Neural cell (in vitro differentiated cells): ENCODE measurements at regions not wholly inside any gene's neighbourhood (a gene's known extent, or its start where the extent isn't known, plus 50 kb on each side); places are given as distances from the start of the nearest gene placed in this dataset.

Experiments used
- H2AFZ ChIP-seq: fragments of 200-600, 300-800 bp; sonication (generic), shearing (Covaris generic); 2 replicates; pipeline ENCODE4 v1.6.0; 2014; ENCODE audit warnings: low read depth, mild to moderate bottlenecking, antibody characterized with exemption, low read length, moderate library complexity
- H3F3A ChIP-seq: fragments of 200-600 bp; shearing (Covaris generic); 2 replicates; pipeline ENCODE4 v1.6.1; 2016; ENCODE audit warnings: mild to moderate bottlenecking, moderate library complexity, mixed read lengths, antibody characterized with exemption, low read length; ENCODE audit not compliant: insufficient read depth, poor library complexity, severe bottlenecking
- H3K27ac ChIP-seq: fragments of 200-600, 300-800 bp; sonication (generic), shearing (Covaris generic); 2 replicates; pipeline ENCODE4 v1.5.1; 2014; ENCODE audit warnings: mild to moderate bottlenecking, low read length, moderate library complexity
- H3K27me3 ChIP-seq: fragments of 300-800, 200-600 bp; sonication (generic), shearing (Covaris generic); 2 replicates; pipeline ENCODE4 v1.6.0; 2014; ENCODE audit warnings: mild to moderate bottlenecking, low read depth, low read length, moderate library complexity; ENCODE audit not compliant: insufficient read depth
- H3K36me3 ChIP-seq: fragments of 300-800, 200-600 bp; sonication (generic), shearing (Covaris generic); 2 replicates; pipeline ENCODE4 v1.5.1; 2014; ENCODE audit warnings: mild to moderate bottlenecking, antibody characterized with exemption, low read length, moderate library complexity; ENCODE audit not compliant: insufficient read depth
- H3K4me2 ChIP-seq: fragments of 300-800, 200-600 bp; sonication (generic), shearing (Covaris generic); 2 replicates; pipeline ENCODE4 v1.6.0; 2014; ENCODE audit warnings: mild to moderate bottlenecking, low read length
- H3K4me3 ChIP-seq: fragments of 300-800, 200-600 bp; sonication (generic), shearing (Covaris generic); 2 replicates; pipeline ENCODE4 v1.5.1; 2014; ENCODE audit warnings: mild to moderate bottlenecking, low read length, moderate library complexity
- H3K79me2 ChIP-seq: fragments of 200-600 bp; shearing (Covaris generic); replicated peaks from 2 replicates; pipeline ENCODE4 v1.6.0; 2014; ENCODE audit warnings: mild to moderate bottlenecking, low read length, moderate library complexity; ENCODE audit not compliant: insufficient read depth
- H3K9ac ChIP-seq: fragments of 300-800, 200-600 bp; sonication (generic), shearing (Covaris generic); 2 replicates; pipeline ENCODE4 v1.6.1; 2016; ENCODE audit warnings: mild to moderate bottlenecking, low read length, mixed read lengths
- H3K9me2 ChIP-seq: fragments of 200-600 bp; shearing (Covaris generic); 2 replicates; pipeline ENCODE4 v1.6.1; 2016; ENCODE audit warnings: mild to moderate bottlenecking, low read length, mixed read lengths; ENCODE audit not compliant: insufficient read depth
- H3K9me3 ChIP-seq: fragments of 200-600, 300-800 bp; sonication (generic), shearing (Covaris generic); 2 replicates; pipeline ENCODE4 v1.6.1; 2016; ENCODE audit warnings: mild to moderate bottlenecking, mixed run types, low read length, moderate library complexity, mixed read lengths
- H4K20me1 ChIP-seq: fragments of 200-600 bp; shearing (Covaris generic); 2 replicates; pipeline ENCODE4 v1.6.1; 2016; ENCODE audit warnings: mild to moderate bottlenecking, mixed run types; ENCODE audit not compliant: insufficient read depth
- CTCF ChIP-seq: fragments of 450-650 bp; IDR thresholded peaks from 2 replicates; pipeline ENCODE4 v1.5.1; 2014; ENCODE audit warnings: antibody characterized with exemption, mild to moderate bottlenecking, moderate library complexity; ENCODE audit not compliant: poor library complexity, severe bottlenecking
- EP300 ChIP-seq: fragments of 450-650 bp; conservative IDR thresholded peaks from 2 replicates; pipeline ENCODE4 v1.6.1; 2014; ENCODE audit warnings: antibody characterized with exemption, mild to moderate bottlenecking, moderate library complexity; ENCODE audit not compliant: poor library complexity, severe bottlenecking
- EZH2 ChIP-seq: fragments of 200-600, 300-800 bp; shearing (Covaris generic), sonication (generic); IDR thresholded peaks from 2 replicates; pipeline ENCODE4 v1.6.1; 2014; ENCODE audit warnings: antibody characterized with exemption, low read length, borderline replicate concordance, mild to moderate bottlenecking; ENCODE audit not compliant: insufficient read depth, poor library complexity, severe bottlenecking
- MXI1 ChIP-seq: fragments of 450-650 bp; conservative IDR thresholded peaks from 2 replicates; pipeline ENCODE4 v1.6.1; 2014; ENCODE audit warnings: antibody characterized with exemption, mild to moderate bottlenecking; ENCODE audit not compliant: poor library complexity, severe bottlenecking
- POLR2AphosphoS5 ChIP-seq: IDR thresholded peaks from 2 replicates; pipeline ENCODE4 v1.6.1; 2012
- RAD21 ChIP-seq: fragments of 450-650 bp; conservative IDR thresholded peaks from 2 replicates; pipeline ENCODE4 v1.6.1; 2014; ENCODE audit warnings: antibody characterized with exemption, mild to moderate bottlenecking, moderate library complexity
- REST ChIP-seq: IDR thresholded peaks from 2 replicates; pipeline ENCODE4 v1.6.1; 2012; ENCODE audit warnings: borderline replicate concordance
- SMC3 ChIP-seq: fragments of 450-650 bp; conservative IDR thresholded peaks from 2 replicates; pipeline ENCODE4 v1.6.1; 2014; ENCODE audit warnings: antibody characterized with exemption, mild to moderate bottlenecking, moderate library complexity; ENCODE audit not compliant: poor library complexity
- TAF1 ChIP-seq: IDR thresholded peaks from 2 replicates; pipeline ENCODE4 v1.6.1; 2012; ENCODE audit warnings: low read depth

- Histone ChIP-seq H3K27me3 (no peaks in the 10 kb centered on the region), H3K9me2 (no peaks in the 10 kb centered on the region), H3K4me2 (no peak overlapping the region), H3K9ac (no peak overlapping the region), H3K9me3 (no peaks in the 10 kb centered on the region), H3K36me3 (no peaks in the 10 kb centered on the region), H4K20me1 (no peaks in the 10 kb centered on the region), H3K4me3 (no peak overlapping the region), H3K79me2 (no peaks in the 10 kb centered on the region), H3F3A (no peaks in the 10 kb centered on the region), H3K27ac (no peak overlapping the region), H2AFZ (no peak overlapping the region)
- TF ChIP-seq EZH2 (no peak), EP300 (no peak), CTCF (no peak), MXI1 (no peak), RAD21 (no peak), SMC3 (no peak), REST (no peak), POLR2AphosphoS5 (no peak), TAF1 (no peak)
Observed at GRCh38 chr20:12698817-12699216, 310.0 kb upstream of the SPTLC3 start.

GRCh38 chr20:12699374-12700228, 309.2 kb upstream of the SPTLC3 start:
- Histone ChIP-seq H3F3A (no peaks in the 10 kb centered on the region), H3K79me2 (no peaks in the 10 kb centered on the region), H2AFZ (no peak overlapping the region), H3K9me3 (no peaks in the 10 kb centered on the region), H4K20me1 (no peaks in the 10 kb centered on the region), H3K9me2 (no peaks in the 10 kb centered on the region), H3K9ac (no peak overlapping the region), H3K4me2 (no peak overlapping the region), H3K4me3 (no peak overlapping the region), H3K27ac (peak overlapping the region; percentile 45), H3K36me3 (no peaks in the 10 kb centered on the region), H3K27me3 (no peaks in the 10 kb centered on the region)
- peak; percentile 60 for TF ChIP-seq REST
- TF ChIP-seq CTCF = peak; percentile 37
- TF ChIP-seq SMC3 = no peak
- TF ChIP-seq MXI1 = no peak
- TF ChIP-seq EP300 = peak; percentile 95
- no peak for TF ChIP-seq EZH2
- no peak for TF ChIP-seq TAF1
- peak; percentile 83 for TF ChIP-seq POLR2AphosphoS5
- peak; percentile 35 for TF ChIP-seq RAD21
